HepG2 (cell line): ENCODE measurements at regions not wholly inside any gene's neighbourhood (a gene's known extent, or its start where the extent isn't known, plus 50 kb on each side); places are given as distances from the start of the nearest gene placed in this dataset.

ENCODE experiments used
- ATAC-seq: fragments of 200-7000 bp; cut with Tn5 transposase; 3 replicates; pipeline ENCODE4 v1.9.1; 2020; ENCODE audit warnings: mild to moderate bottlenecking, moderate library complexity
- BruUV-seq: library from RNA; stranded (reverse); fragments of 400-500 nt; replicated peaks from 2 replicates; lab custom pipeline; 2021; lab: Mats Ljungman, UMichigan
- CTCF ChIA-PET: fragments of 300-600 bp; formaldehyde crosslinking; extraction: SDS; loops from one replicate; lab custom pipeline; 2021; ENCODE audit warnings: low total read pairs, inconsistent platforms, low intra/inter-chr PET ratio; lab: Yijun Ruan, JAX
- POLR2A ChIA-PET: fragments of 350-600 bp; sonication (Branson Sonifier 250); formaldehyde crosslinking; loops from one replicate; lab custom pipeline; 2020; ENCODE audit warnings: antibody characterized with exemption, inconsistent platforms; lab: Yijun Ruan, JAX
- DNase-seq: peaks from one replicate; pipeline ENCODE4 v3.0.0-alpha.2; 2015; ENCODE audit warnings: low spot score
- FAIRE-seq: peaks from 3 replicates; lab custom pipeline; 2011; peaks lifted over from hg19 to GRCh38; lab: Jason Lieb, UNC
- H2AFZ ChIP-seq: one replicate; pipeline ENCODE4 v1.6.1; 2011; ENCODE audit warnings: low read length, inconsistent platforms
- H3K27ac ChIP-seq: fragments of 300-600 bp; 3 replicates; pipeline ENCODE4 v1.8.0; 2011; ENCODE audit warnings: mixed run types, mild to moderate bottlenecking, mixed read lengths, low read length, inconsistent platforms; ENCODE audit not compliant: insufficient read depth; ENCODE audit errors: extremely low read length
- H3K27me3 ChIP-seq, 2 experiments: fragments of 200-600 bp in 1 of 2; 2 replicates in 1 of 2; 3 replicates in 1 of 2; pipeline versions ENCODE4 v1.6.0 to v1.8.0; 2011; ENCODE audit warnings: low read length in 2 of 2, mild to moderate bottlenecking in 2 of 2, moderate library complexity in 2 of 2, inconsistent platforms in 1 of 2; ENCODE audit not compliant: insufficient read depth in 2 of 2, control insufficient read depth in 1 of 2
- H3K36me3 ChIP-seq, 2 experiments: fragments of 200-600 bp in 1 of 2; replicated peaks in 1 of 2; 2 replicates in 1 of 2; 3 replicates in 1 of 2; pipeline versions ENCODE4 v1.5.1 to v1.8.0; 2011; ENCODE audit warnings: low read length in 2 of 2, inconsistent platforms in 1 of 2; ENCODE audit not compliant: insufficient read depth in 2 of 2, control insufficient read depth in 1 of 2
- H3K4me1 ChIP-seq: 2 replicates; pipeline ENCODE4 v1.5.1; 2012; ENCODE audit warnings: low read length, inconsistent platforms; ENCODE audit not compliant: insufficient read depth
- H3K4me2 ChIP-seq: 2 replicates; pipeline ENCODE4 v1.6.0; 2011; ENCODE audit warnings: low read depth, low read length, inconsistent platforms
- H3K4me3 ChIP-seq, 3 experiments: fragments of 200-600 bp in 1 of 3; sonication (generic), shearing (Covaris generic) in 1 of 3; replicated peaks in 1 of 3; 2 replicates each; pipeline ENCODE4 v1.5.1; 2011 to 2016; ENCODE audit warnings: low read length in 3 of 3, inconsistent platforms in 2 of 3, low read depth in 2 of 3, mild to moderate bottlenecking in 2 of 3, control low read depth in 1 of 3, mixed read lengths in 1 of 3; ENCODE audit not compliant: insufficient read depth in 1 of 3
- H3K79me2 ChIP-seq: one replicate; pipeline ENCODE4 v1.6.1; 2011; ENCODE audit warnings: low read length, inconsistent platforms; ENCODE audit not compliant: insufficient read depth
- H3K9ac ChIP-seq: 2 replicates; pipeline ENCODE4 v1.6.0; 2011; ENCODE audit warnings: mild to moderate bottlenecking, low read depth, low read length, inconsistent platforms; ENCODE audit not compliant: insufficient read depth
- H3K9me3 ChIP-seq: 2 replicates; pipeline ENCODE4 v1.5.1; 2012; ENCODE audit warnings: mild to moderate bottlenecking, low read length
- H4K20me1 ChIP-seq: 2 replicates; pipeline ENCODE4 v1.6.0; 2011; ENCODE audit warnings: inconsistent platforms, mild to moderate bottlenecking, low read length, moderate library complexity; ENCODE audit not compliant: insufficient read depth
- BCL3 ChIP-seq: sonication (generic); formaldehyde crosslinking; IDR thresholded peaks from 2 replicates; pipeline ENCODE4 v1.5.1; 2020; ENCODE audit warnings: mild to moderate bottlenecking, missing genetic modification reagents, moderate library complexity
- CREB1 ChIP-seq, 2 experiments: fragments of 450-650 bp in 1 of 2; IDR thresholded peaks; 2 replicates each; pipeline ENCODE4 v1.6.1; 2016 to 2017; ENCODE audit warnings: control low read depth in 1 of 2, mild to moderate bottlenecking in 1 of 2, missing compliant biosample characterization in 1 of 2, missing genetic modification characterization in 1 of 2
- HCFC1 ChIP-seq: fragments of 150-350 bp; IDR thresholded peaks from 2 replicates; pipeline ENCODE4 v1.6.1; 2014; ENCODE audit warnings: low read depth, low read length
- KLF12 ChIP-seq: sonication (generic); formaldehyde crosslinking; IDR thresholded peaks from 2 replicates; pipeline ENCODE4 v1.4.0; 2020; ENCODE audit warnings: missing genetic modification reagents, borderline replicate concordance
- MAFK ChIP-seq, 2 experiments: IDR thresholded peaks in 1 of 2; conservative IDR thresholded peaks in 1 of 2; 2 replicates each; pipeline ENCODE4 v1.6.1; 2011; ENCODE audit warnings: improper control_type of control experiment in 2 of 2, low read length in 2 of 2
- NR2C2 ChIP-seq: sonication (generic); formaldehyde crosslinking; IDR thresholded peaks from 2 replicates; pipeline ENCODE4 v1.4.0; 2020; ENCODE audit warnings: missing genetic modification reagents, mild to moderate bottlenecking, moderate library complexity, borderline replicate concordance
- RBFOX2 ChIP-seq: fragments of 200-400 bp; formaldehyde crosslinking; IDR thresholded peaks from 2 replicates; pipeline ENCODE4 v1.6.1; 2017; ENCODE audit warnings: low read depth, mild to moderate bottlenecking, low read length
- RXRB ChIP-seq: IDR thresholded peaks from 2 replicates; pipeline ENCODE4 v1.6.1; 2016; ENCODE audit warnings: borderline replicate concordance, missing genetic modification reagents, missing compliant biosample characterization
- SP140L ChIP-seq: sonication (generic); formaldehyde crosslinking; IDR thresholded peaks from 2 replicates; pipeline ENCODE4 v1.4.0; 2020; ENCODE audit warnings: missing genetic modification reagents, borderline replicate concordance
- SPEN ChIP-seq: sonication (generic); formaldehyde crosslinking; IDR thresholded peaks from 2 replicates; pipeline ENCODE4 v1.5.1; 2020; ENCODE audit warnings: low read depth, mild to moderate bottlenecking, missing genetic modification reagents
- YY1 ChIP-seq: IDR thresholded peaks from 2 replicates; pipeline ENCODE4 v1.6.1; 2011; ENCODE audit warnings: low read length, low read depth, moderate library complexity, mild to moderate bottlenecking; ENCODE audit not compliant: insufficient read depth, insufficient replicate concordance
- ZNF292 ChIP-seq: sonication (generic); formaldehyde crosslinking; IDR thresholded peaks from 2 replicates; pipeline ENCODE4 v1.8.1; 2022; ENCODE audit warnings: mild to moderate bottlenecking, low read depth, missing genetic modification reagents, borderline replicate concordance
- ZNF441 ChIP-seq: sonication (generic); formaldehyde crosslinking; IDR thresholded peaks from 2 replicates; pipeline ENCODE4 v1.7.0; 2021; ENCODE audit warnings: missing genetic modification reagents, borderline replicate concordance
- ZNF747 ChIP-seq: sonication (generic); formaldehyde crosslinking; IDR thresholded peaks from 2 replicates; pipeline ENCODE4 v1.8.1; 2023; ENCODE audit warnings: missing genetic modification reagents, mild to moderate bottlenecking, borderline replicate concordance
- ZNF770 ChIP-seq: sonication (generic); formaldehyde crosslinking; IDR thresholded peaks from 2 replicates; pipeline ENCODE4 v1.5.0; 2020; ENCODE audit warnings: mild to moderate bottlenecking, missing genetic modification reagents
- WGBS: methylation state at CpG from one replicate; pipeline ENCODE4 v1.1.6; 2017; ENCODE audit warnings: low lambda C conversion rate; 5-methylcytosine and 5-hydroxymethylcytosine counted together
- in situ Hi-C: cut with HindIII; loops from 2 replicates; pipeline ENCODE4 v1.10.0; 2017; ENCODE audit warnings: low pct_unique_long_range_greater_than_20kb; ENCODE audit not compliant: extremely low pct_ligation_motif_present
- intact Hi-C: fragments of 100-400 bp; cut with micrococcal nuclease; formaldehyde crosslinking; loops from one replicate; pipeline ENCODE4 v1.10.0; 2022; ENCODE audit not compliant: unreplicated experiment

- no TSS peak for BruUV-seq
- no peak for DNase-seq
- Histone ChIP-seq H3K79me2 (no peaks in the 10 kb centered on the region), H2AFZ (no peak overlapping the region), H3K36me3 (no peaks in the 10 kb centered on the region), H4K20me1 (no peaks in the 10 kb centered on the region), H3K4me3 (peak overlapping the region in 1 of 3 experiments; percentile 4; a peak in 1 of 6 replicates), H3K27me3 (no peaks in the 10 kb centered on the region), H3K4me2 (peak overlapping the region; percentile 96), H3K4me1 (peaks cover 99% of the 10 kb centered on the region), H3K9ac (peak overlapping the region; percentile 55; the same call in 1 of the 2 replicates), H3K27ac (peak overlapping the region; percentile 89), H3K9me3 (no peaks in the 10 kb centered on the region)
- CTCF ChIA-PET, result no interaction called here
- ATAC-seq, result no peak
- POLR2A ChIA-PET, result interaction anchor here (2.9 to 5.9 kb wide), 4 partner anchors 20 to 65 kb away, joined by 14 to 132 read pairs (median 100); partner anchors contain the start of gene PIM1
- intact Hi-C loops, result no loop called here
- 0 out of 2 replicates have a peak, but pooled peaks have one; percentile 36 for TF ChIP-seq SPEN (CRISPR knock-in tag)
- no peak for TF ChIP-seq RBFOX2
- 0 out of 2 replicates have a peak, but pooled peaks have one; percentile 44 for TF ChIP-seq KLF12 (CRISPR knock-in tag)
- no peak for FAIRE-seq
- in situ Hi-C loops, result no loop called here
These were observed 63.9 kb upstream of the PIM1 start for GRCh38 chr6:37106051-37106363.

- H3K36me3 ChIP-seq, result no peaks in the 10 kb centered on the region
- intact Hi-C loops, result no loop called here
- in situ Hi-C loops, result no loop called here
- ATAC-seq (no peak), DNase-seq (no peak), FAIRE-seq (no peak)
- H2AFZ ChIP-seq, result no peak overlapping the region
- CTCF ChIA-PET, result no interaction called here
- no peaks in the 10 kb centered on the region for H4K20me1 ChIP-seq
- H3K4me3 ChIP-seq, result no peak overlapping the region
- WGBS, result 81% methylated on average over 8 of the region's 8 CpGs
- no peaks in the 10 kb centered on the region for H3K27me3 ChIP-seq
- peak overlapping the region; percentile 65; the same call in 1 of the 2 replicates for H3K9ac ChIP-seq
- POLR2A ChIA-PET, result interaction anchor here (0.6 to 1.4 kb wide), 12 partner anchors 11 to 63 kb away, joined by 3 to 32 read pairs (median 6); partner anchors contain the start of gene PIM1
- H3K4me1 ChIP-seq, result peaks cover 99% of the 10 kb centered on the region
- peak overlapping the region; percentile 80 for H3K27ac ChIP-seq
- H3K9me3 ChIP-seq, result no peaks in the 10 kb centered on the region
- no TSS peak for BruUV-seq
- H3K4me2 ChIP-seq, result peak overlapping the region; percentile 62
- H3K79me2 ChIP-seq, result no peaks in the 10 kb centered on the region
- TF ChIP-seq BCL3 (CRISPR knock-in tag) (0 out of 2 replicates have a peak, but pooled peaks have one; percentile 5), ZNF770 (CRISPR knock-in tag) (peak; percentile 97), YY1 (peak; percentile 6), MAFK (conservative IDR thresholded peaks at IDR 0.05 in 1 of 2, IDR thresholded peaks at IDR 0.05 in 1 of 2; ENCODE audit: low read length in 2 of 2) (peak; percentile 20 to 58; a peak in 3 of 4 replicates), CREB1 (IDR thresholded peaks at IDR 0.05) (no peak), CREB1 (CRISPR knock-in tag; IDR thresholded peaks at IDR 0.05) (no peak), RXRB (CRISPR knock-in tag) (no peak), ZNF292 (no peak), ZNF747 (CRISPR knock-in tag) (0 out of 2 replicates have a peak, but pooled peaks have one; percentile 14), HCFC1 (no peak), SP140L (no peak), ZNF441 (CRISPR knock-in tag) (0 out of 2 replicates have a peak, but pooled peaks have one; percentile 6), NR2C2 (CRISPR knock-in tag) (no peak)
These were observed 63.4 kb upstream of the PIM1 start for GRCh38 chr6:37106554-37106953.
